ENCODE measurements at regions not wholly inside any gene's neighbourhood (a gene's known extent, or its start where the extent isn't known, plus 50 kb on each side); places are given as distances from the start of the nearest gene placed in this dataset.
"Not testable (repeated sequence)": the region's sequence is repeated elsewhere in the genome, so short reads cannot be mapped to it uniquely, and the experiment has no call there.

DNA sequence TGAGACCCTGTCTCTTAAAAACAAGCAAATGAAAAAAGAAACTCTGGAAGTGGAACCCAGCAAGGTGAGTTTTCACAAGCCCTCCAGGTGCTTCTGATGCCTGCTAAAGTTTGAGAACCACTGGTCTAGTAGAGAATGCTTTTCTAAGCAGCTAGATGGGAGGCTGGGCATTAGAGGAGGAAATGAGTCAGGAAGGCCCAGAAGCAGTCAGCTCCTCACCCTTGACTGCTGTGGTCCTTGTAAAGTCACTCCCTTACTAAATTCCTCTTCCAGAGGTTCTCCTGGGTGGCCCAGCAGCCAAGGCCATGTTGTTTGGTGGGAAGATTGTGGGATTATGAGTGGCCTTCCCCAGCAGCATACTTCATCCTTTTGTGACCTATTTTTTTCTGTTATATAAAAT, 52.0 kb upstream of the FYN start:
- DNase-seq: no peak

GRCh38 chr6:111926731-111927302, 53.6 kb upstream of the FYN start:
- no peak for DNase-seq

DNA sequence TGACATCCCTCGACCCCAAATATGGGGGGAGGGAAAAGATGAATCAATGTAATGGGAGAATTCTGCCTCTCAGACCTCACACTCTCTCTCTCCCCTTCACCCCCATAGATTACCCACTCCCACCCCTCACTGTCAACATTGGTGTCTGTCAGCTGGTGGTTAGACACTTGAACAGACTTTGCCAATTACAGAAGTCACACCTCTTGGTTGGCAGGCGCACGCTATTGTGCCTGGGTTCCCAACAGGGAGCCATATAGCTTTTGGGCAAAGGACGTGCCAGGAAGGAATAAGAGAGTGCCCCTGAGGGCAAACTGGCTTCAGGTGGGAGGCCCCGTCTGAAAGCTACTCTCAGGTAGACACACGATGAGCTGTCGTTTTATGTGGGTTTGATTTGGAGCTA, 54.1 kb upstream of the FYN start:
- DNase-seq: no peak

DNA sequence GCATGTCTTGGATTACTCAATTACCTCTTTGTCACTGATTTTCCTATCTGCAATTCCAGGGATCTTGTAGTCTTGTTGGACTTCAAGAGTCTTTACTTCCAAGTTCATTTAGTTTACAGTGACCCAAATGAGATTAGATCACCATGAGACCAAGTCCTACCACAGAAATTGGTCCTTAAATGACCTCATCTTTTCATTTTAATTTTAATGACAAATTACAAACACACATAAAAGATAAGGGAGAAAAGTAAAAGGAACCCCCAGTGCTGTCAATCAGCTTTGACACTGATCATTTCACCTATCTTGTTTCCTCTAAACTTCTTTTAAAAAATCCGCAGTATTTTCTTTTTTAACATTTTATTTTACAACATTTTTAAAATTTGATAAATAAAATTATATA, 54.9 kb upstream of the FYN start:
- no peak for DNase-seq

GRCh38 chr6:111934611-111935010, 61.4 kb upstream of the FYN start:
- not testable (repeated sequence) for DNase-seq

GRCh38 chr6:111936718-111937117, 63.5 kb upstream of the FYN start:
- no peak for DNase-seq

DNA sequence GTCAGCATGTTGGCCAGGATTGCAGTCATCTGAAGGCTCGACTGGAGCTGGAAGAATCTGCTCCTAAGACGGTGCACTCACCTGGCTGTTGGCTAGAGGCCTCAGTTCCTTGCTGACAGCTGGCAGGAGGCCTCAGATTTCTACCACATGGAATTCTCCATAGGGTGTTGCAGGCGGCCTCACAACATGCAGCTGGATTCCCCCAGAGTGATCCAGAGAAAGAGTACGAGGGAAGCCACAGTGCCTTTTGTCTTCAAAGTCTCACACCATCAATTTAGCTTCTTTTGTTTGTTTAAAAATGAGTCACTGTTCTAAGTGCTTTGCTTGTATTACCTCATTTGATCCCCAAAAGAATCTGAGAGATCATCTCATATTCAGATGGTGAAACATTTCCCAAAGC, 65.5 kb upstream of the FYN start:
- no peak for DNase-seq

GRCh38 chr6:111939902-111940301, 66.7 kb upstream of the FYN start:
- no peak for DNase-seq

- DNase-seq: no peak
These were observed 67.5 kb upstream of the FYN start for GRCh38 chr6:111940801-111941200.

DNA sequence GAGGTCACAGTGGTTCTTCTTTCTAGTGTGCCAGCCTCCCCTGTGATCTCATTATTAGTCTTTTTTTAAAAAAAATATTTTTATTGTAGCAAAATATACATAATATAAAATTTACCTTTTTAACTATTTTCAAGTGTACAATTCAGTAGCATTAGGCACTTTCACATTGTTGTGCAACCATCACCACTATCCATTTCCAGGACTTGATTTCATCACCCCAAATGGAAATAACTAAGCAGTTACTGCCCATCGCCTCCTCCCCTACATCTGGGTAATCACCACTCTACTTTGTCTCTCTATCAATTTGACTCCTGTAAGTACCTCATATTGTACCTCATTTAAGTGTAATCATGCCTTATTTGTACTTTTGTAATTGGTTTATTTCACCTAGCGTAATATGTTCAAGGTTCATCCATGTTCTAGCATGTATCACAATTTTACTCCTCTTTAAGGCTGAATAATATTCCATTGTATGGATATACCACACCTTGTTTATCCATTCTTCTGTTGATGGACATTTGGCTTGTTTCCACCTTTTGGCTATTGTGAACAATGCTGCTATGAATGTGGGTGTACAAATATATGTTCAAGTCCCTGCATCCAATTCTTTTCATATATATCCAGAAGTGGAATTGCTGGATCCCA, 68.6 kb upstream of the FYN start:
- no peak for DNase-seq

GRCh38 chr6:111942561-111942960, 69.3 kb upstream of the FYN start:
- no peak for DNase-seq

GRCh38 chr6:111943266-111943665, 70.0 kb upstream of the FYN start:
- DNase-seq: no peak

GRCh38 chr6:111943726-111944125, 70.5 kb upstream of the FYN start:
- DNase-seq: no peak

GRCh38 chr6:111944541-111944940, 71.3 kb upstream of the FYN start:
- no peak for DNase-seq

DNA sequence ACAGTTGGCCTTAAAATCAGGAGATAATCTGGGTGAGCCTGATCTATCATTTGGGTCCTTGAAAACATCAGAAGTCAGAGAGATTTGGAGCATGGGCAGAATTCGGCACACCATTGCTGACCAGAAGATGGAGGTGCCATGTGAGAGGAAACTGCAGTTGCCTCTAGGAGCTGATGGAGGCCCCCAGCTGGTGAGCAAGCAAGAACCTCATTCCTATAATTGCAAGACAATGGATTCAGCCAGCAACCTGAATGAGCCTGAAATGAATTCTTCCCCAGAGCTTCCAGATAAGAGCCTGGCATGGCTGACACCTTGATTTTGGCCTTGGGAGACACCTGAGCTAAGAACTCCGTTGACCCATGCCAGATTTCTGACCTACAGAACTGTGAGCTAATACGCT, 76.3 kb upstream of the FYN start:
- DNase-seq: no peak

DNA sequence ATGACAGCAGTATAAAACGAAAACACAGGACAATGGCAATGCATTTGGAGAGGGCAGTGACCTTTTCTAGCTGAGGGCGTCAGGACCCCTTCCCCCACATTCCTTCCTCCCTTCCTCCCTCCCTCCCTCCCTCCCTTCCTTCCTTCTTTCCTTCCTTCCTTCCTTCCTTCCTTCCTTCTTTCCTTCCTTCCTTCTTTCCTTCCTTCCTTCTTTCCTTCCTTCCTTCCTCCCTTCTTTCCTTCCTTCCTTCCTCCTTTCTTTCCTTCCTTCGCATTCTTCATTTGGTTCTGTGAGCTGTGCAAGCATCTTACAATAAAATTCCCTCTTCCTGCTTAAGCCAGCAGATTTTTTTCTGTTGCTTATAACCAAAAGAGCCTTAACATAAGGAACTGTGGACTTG, 76.7 kb upstream of the FYN start:
- DNase-seq: not testable (repeated sequence)

DNA sequence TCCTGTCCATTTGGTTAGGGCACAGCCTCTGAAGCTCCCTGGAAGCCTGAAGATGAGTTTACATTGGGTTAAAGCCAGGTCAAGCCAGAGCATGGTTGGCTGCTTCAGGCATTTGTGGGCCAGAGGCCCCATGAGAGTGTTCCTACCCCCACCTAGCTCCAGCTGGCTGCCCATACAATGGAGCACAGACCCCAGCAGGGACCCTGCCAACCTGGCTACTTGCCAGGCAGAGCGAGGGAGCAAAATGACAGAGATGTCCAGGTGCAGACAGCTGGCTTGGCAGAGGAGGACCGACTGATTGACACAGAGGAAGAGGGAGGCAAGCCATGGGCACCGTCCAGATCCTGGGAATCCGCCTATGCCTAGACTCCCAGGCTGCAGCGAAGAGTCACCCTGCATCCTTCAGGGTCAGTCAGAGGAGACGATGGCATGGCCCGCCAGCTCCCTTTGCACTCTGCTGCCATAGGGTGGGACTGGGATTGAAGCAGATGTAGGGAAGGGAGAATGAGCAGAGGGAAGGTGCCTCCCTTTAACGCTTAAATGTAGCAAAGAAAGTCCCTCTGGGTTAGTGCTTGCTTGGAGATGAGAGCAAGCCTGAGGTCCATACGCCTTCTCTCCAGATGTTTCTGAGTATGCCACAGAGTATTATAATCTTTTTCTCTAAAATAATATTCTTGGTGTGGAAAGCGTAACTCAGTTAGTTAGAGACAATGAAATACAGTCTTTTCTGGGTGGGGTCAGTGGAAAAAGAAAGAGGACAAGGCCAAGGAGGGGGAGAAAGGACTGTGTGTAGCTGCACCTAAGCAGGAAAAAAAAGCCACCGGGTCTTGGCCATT, 77.6 kb upstream of the FYN start:
- DNase-seq: no peak

GRCh38 chr6:111951497-111952085, 78.3 kb upstream of the FYN start:
- DNase-seq: no peak

DNA sequence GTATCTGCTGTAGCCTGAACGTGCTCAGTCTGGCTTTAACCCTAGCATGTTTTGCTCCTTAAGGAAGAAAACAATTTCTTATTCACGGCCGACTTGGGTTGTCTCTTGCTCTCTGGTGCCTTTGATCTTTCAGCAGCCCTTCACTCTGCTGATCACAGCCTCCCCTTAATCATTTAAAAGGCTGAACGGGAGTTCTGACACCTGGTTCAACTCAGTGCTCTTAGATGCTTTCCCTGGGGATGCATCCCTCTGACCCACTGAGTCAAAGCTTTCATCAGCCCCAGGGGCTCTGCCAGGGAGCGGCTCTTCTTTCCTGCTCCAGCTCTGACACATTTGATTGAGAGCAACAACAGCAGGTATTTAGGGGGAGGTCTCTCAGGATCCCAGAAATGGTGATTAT, 79.0 kb upstream of the FYN start:
- no peak for DNase-seq

DNA sequence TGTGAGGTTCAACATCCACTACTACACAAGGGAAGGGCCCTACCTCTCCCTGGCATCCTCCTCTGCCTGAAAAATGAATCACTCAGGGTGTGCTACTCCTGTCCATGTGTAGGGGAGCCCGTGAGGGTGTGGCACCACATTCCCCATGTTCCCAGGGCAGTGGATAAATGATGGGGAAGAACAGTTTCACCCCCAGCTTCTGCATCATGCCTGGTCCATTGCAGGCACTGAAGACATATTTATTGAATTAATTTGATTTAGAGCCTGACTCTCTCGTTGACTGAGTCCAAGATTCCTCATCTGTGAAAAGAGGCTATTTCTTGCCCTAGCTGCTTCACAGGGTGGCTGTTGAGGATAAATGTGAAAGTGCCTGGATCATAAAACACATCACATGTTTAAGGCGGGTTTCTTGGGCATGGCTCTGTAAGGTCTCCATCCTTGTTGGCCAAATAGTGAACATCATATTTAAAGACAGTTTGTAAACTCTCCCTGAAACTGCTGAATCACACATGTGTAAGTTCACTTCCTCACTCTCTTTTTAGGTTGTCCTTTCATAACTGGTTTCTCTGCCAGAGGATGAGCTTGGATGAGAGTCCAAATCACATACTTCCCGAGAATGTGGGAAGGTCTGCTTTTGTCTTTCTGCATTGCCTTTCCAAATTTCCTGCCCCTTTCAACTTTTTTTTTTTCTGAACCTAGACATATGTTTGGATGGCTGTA, 79.7 kb upstream of the FYN start:
- no peak for DNase-seq

DNA sequence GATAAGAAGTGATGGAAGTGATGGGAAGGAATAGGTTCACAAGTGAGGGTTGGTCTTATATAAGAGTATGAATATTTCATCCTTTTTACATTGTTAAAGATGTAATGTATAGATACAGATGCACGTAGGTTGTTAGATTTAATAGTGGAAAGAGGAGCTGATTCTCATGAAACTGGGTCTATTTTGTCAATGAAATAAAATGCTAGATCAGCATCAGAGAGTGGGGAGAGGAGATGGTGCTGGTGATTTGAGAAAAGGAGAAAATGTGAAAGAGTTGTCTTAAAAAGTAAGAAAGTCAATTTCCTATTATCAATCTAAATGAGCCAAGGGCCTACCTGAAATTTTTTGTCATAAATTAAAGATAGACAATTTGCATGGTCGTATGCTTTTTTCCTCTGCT, 82.8 kb upstream of the FYN start:
- DNase-seq: no peak

DNA sequence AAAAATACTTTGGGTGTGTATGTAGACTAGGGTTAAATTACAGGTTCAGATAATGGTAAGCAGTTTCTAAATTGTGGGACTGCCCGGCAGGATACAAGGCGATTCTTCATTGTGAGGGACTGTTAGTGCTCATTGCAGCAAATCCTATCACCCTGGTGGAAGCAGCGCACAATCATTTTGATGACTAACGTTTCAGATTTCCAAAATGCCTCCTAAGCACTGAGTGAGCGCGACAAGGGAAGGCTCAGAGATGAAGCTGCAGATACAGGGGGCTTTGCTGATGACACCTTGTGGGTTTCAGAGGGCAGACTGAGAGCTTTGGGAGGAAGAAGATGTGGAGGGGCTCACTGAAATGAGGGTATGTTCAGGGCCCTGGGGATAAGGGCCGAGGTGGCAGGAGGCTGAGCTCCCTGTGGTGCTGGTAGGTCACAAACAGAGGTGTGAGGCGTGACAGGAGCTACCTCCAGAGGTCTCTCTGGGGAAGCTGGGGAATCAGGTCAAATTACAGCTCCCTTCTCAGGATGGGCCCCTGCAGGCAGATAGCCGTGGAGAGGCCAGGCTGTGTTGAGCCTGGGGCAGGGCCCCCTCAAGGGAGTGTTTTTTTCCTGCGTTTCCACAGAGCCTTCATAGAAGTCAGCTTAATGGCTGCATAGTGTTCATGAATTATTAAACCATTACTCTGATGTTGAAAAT, 84.5 kb upstream of the FYN start:
- no peak for DNase-seq

DNA sequence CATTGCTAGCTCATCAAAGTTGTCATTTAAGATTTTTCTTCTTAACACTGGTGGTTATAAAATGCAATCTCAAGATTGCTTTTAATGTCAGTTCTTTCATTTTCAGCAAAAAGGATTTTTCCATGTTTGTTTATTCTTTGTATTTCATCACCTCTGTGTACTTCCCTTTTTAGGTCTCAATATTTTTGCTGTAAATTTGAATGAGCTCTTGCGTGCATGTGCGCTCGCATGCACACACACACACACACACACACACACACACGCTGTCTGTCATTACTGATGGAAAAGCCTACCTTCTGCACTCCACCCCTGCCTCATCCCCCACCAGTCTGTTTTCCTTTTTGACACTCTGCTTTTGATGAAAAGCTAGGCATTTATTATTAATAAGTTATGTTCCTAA, 85.3 kb upstream of the FYN start:
- no peak for DNase-seq
